ENCODE measurements at regions not wholly inside any gene's neighbourhood (a gene's known extent, or its start where the extent isn't known, plus 50 kb on each side); places are given as distances from the start of the nearest gene placed in this dataset.

- DNase-seq = no peak
Measured at GRCh38 chr2:129904532-129905446, 74.7 kb upstream of the RAB6C start.

DNA sequence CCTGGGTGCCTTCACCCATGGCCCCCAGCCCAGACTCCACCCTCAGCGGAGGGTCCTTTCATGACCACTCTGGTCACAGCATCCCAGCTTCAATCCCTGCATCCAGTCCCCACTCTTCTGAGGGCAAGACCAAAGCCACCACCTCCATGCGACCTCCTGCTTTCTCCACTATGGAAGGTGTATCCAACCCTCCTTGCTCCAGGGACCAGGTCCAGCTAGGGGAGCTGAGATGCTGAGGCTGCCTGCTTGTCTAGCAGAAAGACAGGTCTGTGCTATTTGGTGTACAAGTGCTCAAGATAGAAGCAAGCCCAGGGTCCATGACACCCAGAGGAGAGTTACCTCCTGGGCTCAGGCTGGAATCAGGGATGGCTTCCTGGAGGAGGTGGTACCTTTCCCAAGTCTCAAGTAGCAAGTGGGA is 73.8 kb upstream of the RAB6C start:
- no peak for DNase-seq

DNA sequence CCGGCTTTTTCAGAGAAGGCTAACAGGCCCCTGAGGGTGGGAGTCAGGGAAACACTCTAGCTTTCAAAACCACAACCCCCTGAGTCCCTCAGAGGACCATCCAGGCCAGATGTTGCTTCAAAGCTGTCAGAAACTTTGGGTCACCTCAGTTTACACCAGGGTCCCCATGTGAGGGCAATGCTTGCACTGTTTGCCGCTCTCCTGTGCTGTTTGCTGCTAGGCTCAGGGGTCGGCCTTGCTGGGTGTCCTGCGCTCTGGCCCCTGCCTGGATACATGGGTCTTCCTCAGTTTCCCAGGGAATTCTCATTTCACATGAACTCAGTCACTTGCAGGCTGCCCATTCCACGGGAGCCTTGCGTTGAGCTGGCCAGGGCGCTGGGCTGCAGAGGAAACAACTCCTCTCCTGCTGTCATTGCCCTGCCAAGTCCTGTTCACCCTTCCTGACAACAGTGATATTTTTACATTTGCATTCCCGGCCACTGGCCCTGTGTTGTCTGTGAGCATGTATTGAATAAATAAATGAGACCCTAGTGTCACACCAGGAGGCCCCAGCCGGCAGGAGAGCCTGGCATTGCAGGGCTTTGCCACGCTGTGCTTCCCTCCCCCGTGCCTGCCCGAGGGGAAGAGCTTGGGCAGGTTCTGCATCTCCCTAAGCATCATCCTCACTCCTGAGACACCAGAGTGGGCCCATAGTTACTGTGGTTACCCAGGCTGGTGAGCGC is 73.2 kb upstream of the RAB6C start:
- no peak for DNase-seq

DNA sequence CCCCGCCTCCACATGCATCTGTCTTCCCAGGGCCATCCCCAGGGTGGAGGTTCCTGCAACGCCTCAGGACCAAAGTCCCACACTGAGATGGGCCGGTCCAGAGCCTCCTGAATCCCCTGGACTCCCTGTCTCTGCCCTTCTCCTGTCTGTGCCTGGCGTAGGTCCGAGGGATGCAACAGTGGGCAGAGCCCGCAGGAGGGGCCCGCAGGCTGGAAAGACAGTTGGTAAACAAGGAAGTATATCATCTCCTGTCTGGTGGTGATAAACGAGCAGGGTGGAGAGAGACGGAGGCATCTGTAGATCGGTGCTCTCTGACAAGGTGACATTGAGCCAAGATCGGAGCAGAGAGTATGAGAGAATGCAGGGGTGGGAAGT is 72.6 kb upstream of the RAB6C start:
- no peak for DNase-seq

DNA sequence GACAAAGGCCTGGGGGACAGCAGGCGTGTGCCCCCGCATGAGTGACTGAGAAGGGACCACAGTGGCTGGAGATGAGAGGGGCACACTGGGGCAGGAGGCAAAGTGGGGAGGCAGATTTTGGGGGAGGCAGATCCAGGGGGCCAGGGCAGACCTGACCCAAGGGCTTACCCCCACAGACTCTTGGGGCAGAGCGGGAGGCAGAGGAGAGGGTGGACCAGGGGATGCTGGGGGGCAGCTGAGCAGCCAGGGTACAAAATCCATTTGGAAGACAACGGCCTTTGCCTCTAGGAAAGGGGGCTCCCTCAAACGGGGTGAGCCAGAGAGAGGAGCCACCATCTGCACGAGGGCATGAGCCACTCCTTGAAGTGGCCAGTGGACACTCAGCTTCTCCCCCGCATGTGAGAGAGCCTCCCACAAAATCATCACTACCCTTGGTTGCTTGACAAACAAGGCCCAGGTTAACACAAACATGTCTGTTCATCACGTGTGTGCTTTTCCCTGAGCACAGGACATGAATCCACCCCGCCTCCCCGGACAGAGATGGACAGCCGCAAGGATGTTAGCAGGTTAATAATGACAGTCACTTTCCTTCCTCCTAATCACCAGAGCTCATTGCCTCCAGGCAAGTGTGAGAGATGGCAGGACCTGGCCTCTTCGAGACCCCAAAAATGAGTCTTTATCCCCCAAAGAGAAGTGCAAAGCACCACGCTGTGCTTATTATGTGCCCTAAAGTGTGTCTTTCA is 72.0 kb upstream of the RAB6C start:
- no peak for DNase-seq

DNA sequence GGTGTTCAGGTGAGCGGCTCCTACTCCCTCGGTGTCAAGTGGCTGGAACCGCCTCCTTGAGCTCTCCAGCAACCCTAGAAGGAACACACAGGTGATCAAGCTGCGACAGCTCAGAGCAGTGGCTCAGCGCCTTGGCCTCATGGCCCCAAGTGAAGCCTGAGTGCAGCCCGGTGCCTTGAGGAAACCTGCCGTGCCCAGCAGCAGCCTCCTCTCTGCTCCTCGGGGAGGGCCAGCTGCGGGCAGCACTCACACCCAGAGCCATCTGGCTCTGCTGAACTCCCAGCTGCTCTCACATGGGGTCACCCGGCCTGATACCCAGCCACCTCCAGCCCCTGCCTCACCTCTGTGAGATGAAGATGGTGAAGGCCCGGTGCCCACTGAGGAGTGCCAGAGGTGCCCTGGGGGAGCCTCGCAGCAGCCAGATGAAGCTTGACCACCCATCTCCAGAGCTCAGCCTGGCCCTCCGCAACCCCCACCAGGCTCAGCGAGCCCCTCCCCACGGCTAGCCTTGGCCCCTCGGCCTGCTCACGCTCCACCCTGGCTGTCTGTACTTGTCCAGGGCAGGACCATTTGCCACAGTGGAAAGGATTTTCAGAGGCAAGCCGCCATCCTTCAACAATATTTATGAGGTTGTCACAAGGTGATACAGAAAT is 70.6 kb upstream of the RAB6C start:
- no peak for DNase-seq

GRCh38 chr2:129909651-129910418 is 69.6 kb upstream of the RAB6C start:
- no peak for DNase-seq

GRCh38 chr2:129910446-129911362 is 68.8 kb upstream of the RAB6C start:
- no peak for DNase-seq

- no peak for DNase-seq
Measured at GRCh38 chr2:129911363-129912065, 68.0 kb upstream of the RAB6C start.

- no peak for DNase-seq
Measured at GRCh38 chr2:129912066-129912820, 67.2 kb upstream of the RAB6C start.

DNA sequence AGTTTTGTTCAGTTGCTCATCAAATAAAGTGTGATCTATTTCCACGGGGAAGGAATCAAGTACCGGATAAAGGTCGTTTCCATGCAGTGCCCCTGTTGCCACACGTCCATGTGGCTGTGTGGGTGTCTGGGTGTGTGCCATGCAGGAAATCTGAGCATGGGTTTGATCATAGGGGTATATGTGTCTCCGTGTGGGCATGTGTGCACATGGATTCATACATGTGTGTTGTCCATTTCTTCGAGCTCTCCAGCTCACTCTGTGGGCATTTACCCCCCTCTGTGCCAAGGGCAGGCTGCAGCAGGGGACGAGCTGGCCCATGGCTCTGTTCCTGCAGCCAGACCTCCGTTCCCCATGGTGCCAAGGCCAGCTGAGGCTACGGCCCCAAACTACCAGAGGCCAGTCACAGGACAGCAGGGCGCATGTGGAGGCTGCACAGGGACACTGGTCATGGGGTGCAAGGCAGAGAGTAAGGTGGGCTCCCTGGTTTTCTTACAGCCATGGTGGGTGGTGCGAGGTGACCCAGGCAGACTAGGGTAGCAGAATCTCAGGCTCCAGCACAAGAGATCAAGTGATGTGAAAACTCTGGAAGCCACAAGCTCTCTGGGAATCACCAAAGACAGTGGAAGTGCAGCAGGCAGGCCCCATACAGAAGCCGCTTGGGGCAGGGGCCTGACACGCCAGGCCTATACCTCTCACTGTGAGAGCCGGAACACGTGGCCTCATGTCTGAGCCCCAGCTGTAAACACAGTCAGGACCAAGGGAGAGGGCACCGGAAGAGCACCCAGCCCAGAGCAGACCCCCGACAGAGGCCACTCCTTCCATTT is 66.4 kb upstream of the RAB6C start:
- no peak for DNase-seq

GRCh38 chr2:129913695-129914495 is 65.6 kb upstream of the RAB6C start:
- DNase-seq = no peak

DNA sequence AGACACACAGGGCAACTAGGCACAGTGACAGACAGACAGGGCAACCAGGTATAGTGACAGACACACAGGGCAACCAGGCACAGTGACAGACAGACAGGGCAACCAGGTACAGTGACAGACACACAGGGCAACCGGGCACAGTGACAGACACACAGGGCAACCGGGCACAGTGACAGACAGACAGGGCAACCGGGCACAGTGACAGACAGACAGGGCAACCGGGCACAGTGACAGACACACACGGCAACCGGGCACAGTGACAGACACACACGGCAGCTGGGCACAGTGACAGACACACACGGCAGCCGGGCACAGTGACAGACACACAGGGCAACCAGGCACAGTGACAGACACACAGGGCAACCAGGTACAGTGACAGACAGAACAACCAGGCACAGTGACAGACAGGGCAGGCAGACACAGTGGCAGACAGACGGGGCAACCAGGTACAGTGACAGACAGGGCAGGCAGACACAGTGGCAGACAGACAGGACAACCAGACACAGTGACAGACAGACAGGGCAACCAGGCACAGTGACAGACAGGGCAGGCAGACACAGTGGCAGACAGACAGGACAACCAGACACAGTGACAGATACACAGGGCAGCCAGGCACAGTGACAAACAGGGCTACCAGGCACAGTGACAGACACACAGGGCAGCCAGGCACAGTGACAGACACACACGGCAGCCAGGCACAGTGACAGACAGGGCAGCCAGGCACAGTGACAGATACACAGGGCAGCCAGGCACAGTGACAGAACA is 64.7 kb upstream of the RAB6C start:
- no peak for DNase-seq

- DNase-seq = no peak
Measured at GRCh38 chr2:129915303-129915840, 64.1 kb upstream of the RAB6C start.

- DNase-seq = no peak
Measured at GRCh38 chr2:129918604-129919003, 60.9 kb upstream of the RAB6C start.

DNA sequence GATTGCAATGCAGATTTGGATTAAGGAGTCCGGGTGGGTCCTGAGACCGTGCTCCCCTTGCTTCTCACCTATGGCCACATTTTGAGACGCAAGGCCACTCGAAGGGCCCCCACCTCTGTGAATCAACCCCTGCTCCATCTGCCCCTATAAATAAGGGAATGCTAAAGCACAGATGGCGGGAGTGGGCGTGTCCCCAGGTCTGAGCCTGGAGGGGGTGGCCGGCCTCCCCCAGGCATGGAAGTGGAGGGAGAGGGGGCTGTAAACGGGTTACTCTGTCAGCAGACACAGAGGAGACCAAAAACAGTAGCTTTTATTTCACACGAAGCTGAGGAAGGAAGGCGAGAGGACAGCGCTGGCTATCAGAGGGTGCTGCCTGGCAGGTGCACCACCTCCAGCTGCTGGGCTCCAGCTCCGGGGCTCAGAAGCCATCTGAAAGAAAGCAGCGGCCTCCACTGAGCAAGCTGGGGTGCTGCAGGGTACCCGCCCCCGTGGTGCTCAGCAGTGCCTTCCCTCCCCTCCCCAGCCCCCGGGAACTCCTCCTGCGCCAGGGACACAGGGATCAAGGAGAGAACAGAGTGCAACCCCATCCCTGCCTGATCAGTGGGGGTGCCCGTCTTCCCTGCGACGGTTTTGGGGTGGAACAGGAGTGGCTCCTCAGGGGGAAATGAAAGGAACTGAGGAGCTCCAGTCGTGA is 56.7 kb upstream of the RAB6C start:
- no peak for DNase-seq
